ENCODE measurements at regions not wholly inside any gene's neighbourhood (a gene's known extent, or its start where the extent isn't known, plus 50 kb on each side); places are given as distances from the start of the nearest gene placed in this dataset.

DNA sequence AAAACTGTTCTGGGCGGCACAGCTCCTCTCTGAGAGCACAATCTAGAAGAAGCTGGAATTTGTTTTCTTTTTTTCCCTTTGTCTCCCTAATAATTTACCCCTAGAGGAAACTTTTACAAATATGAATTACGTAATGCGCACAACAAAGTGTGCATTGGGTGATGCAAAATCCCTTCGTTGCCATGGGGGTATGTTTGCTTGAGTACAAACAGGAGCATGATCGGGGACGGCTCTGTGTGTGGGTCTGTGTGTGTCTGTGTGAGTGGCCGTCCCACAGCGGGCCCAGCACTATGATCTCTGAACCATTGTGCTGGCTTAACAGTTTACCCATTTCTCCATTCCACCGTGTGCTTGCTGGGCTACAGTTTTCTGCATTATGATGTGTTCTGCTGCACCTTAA lies 278.2 kb downstream of the CDC5L start:
- DNase-seq, result no peak

DNA sequence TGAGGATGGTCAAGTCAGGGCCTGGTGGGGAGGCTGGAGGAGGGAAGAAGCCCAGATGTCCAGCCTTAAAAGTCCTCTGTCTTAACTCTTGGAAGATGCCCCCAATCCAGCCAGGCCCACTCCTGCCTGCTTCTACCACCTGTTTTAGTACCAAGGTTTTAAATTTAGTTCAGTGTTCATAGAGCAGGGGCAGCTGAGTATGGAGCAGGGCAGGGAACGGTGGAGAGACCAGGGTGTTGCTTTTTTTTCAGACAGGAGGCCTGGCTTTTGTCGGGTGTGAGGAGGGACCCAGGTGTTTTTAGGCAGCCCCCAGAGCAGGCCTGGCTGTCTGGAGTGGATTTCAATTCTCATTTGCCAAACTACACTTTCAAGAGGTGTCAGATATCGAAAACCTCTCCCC lies 278.8 kb downstream of the CDC5L start:
- DNase-seq, result no peak

DNA sequence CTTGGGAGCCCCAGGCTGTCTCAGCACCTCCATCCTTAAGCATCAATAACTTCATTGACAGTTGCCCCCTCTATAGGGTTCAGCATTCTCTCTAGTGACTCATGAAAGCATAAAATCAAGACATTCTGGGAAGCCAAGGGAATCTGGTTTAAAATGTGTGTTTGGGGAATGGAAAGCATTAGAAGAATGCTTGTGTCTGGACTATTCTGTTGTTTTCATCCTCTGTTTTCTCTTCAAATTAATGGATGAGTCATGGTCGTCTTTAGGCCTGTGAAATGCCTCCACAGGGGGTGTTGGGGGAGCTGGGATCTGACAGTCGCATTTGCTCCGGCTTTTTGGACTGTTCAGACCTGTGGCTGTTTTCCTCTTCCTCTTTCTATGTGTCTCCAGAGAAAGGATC lies 279.7 kb downstream of the CDC5L start:
- DNase-seq, result no peak

DNA sequence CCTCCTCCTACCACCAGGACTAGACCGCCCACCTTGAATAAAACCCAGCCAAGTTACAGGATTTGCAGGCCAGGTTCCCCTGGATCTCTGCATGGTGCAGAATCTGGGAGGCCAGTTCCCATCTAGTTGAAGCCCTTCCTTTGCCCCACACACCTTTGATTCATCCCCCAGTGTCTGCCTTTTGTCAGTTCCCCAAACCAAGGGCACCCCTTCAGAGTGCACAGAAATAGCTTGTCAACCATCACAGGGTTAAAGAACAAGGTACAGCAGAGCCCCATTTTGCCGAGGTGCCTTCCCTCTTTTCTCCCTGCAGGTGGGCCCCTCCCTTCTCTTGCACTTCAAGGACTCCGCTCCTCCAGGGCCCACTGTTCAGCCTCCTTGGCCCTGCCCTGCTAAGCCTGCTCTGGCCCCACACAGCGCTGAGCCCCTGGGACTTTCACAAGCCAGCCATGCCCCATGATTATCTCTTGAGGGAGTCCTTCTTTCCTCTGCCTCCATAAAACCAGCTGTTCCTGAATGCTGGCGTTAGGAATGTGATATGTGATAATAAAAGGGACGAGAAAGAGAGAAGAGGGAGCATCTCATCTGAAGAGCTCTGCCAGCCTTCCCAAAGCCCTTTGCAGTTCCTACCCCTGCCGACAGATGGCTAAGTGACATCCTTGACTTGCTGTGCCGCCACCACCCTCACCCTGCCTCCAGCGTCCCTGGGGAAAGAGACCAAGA lies 280.3 kb downstream of the CDC5L start:
- no peak for DNase-seq

DNA sequence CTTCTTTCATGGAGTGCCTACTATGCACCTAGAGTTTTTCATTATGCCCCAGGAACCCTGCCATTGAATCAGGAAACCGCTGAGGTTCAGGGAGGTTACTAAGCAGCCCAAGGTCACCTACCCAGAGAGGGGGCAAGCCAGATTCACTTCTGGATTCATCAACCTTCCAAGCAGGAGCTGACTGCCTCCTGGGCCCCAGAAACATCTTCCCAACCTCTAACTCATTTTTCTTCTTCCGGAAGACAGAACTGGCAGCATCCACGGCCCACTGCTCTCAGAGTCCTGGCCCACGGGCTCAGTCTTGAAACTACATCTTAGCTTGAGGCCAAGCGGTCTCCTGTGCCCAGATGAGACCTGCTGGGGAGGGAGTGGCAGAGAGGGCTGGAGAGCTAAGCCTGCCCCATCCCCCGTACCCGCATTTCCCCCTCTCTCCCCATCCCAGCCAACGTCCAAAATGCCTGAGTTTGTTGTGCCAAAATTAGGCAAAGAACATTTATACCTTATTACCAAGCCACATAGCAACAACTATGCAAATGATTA lies 281.0 kb downstream of the CDC5L start:
- no peak for DNase-seq

DNA sequence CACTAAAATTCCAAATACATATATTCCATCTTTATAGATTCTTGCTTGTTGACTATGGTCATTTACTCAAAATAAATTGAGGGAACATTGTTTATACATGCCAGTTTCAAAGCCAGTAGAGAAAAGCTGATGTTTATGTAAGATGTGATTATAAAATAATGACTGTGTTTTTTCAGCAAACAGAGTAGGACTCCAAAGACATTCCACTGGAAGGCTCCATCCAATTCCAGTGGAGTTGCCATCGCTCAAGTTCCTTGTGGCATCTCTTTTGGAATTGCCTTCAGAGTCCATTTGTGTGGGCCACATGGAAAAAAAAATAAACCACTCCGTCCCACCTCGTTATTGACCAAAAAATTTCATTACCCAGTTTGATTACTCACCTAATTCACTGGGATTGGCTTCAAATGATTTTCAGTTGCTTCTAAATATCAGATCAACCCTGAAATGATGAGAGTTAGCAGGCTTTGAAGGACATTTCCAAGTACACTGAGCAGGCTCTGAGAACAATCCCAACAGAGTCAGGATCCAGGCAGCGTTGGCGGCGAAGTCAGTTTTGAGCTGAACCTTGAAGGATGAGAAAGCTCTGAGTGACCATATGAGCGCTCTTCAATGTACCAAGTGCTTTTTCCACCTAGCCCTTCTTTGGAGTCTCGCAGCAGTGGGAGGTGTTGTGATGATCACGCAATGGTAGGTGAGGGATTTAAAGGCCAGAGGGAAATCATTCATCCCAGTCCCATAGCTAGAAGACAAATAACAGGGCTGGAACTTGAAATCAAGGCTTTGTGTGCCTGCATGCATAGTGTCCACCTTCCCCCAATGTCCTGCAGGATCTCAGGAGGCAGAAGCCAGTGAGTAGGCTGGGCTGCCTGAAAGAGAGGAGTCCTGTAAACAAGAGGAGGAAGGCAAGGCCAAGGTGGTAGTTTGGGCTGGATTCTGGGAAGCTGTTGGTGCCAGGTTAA lies 281.7 kb downstream of the CDC5L start:
- no peak for DNase-seq

DNA sequence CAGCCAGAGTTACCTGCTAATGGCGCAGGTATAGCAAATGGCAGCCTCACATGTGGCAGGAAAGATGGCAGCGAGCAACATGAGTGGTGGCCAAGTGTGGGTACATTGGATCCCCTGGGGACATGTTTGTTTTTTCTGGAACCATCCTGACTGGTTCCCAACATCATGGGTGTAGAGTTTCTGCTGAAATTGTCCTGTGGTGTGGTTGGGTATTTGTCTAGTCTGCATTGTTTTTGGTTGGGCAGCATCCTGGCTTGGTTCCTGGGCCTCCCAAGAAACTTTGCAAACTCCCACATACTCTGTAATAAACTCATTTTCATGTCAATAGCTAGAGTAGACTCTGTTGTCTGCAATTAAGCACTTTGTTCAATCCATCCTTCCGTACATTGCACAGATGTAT lies 282.6 kb downstream of the CDC5L start:
- DNase-seq, result no peak

DNA sequence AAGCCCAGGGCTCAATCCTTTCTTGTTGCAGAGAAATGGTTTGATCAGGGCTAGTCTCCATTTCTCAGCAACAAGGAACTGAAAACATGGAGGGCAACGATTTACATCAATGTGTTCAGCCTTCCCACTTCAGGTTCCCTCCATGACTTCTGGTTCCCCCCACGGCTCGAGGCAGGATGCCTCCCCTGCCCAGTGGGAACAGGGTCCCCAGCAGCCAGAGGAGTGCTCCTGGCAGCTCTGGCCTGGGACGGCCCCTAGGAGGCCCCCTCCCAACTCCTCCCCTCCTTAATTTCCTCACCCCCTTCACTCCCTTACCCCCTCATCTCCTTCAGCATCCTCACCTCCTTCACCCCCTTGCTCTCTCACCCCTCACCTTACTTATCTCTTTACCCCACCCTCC lies 283.8 kb downstream of the CDC5L start:
- no peak for DNase-seq

DNA sequence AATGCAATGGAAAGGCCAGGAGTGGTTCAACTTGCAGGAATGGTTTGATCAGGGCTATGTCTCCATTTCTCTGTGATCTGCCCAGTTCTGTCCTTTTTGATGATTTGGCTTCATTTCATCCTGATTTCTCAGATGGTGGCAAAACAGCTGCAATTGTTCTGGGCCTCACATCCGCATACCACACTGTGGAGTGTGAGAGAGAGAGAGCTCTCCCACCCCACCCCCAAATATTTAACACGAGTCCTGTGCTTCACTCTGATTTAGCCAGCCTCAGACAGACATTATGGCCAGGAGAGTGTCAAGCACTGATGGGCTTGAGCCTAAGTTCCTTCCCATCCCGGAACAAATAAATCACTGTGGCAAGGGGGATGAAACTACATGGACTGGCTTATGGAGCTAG lies 284.6 kb downstream of the CDC5L start:
- DNase-seq, result no peak

DNA sequence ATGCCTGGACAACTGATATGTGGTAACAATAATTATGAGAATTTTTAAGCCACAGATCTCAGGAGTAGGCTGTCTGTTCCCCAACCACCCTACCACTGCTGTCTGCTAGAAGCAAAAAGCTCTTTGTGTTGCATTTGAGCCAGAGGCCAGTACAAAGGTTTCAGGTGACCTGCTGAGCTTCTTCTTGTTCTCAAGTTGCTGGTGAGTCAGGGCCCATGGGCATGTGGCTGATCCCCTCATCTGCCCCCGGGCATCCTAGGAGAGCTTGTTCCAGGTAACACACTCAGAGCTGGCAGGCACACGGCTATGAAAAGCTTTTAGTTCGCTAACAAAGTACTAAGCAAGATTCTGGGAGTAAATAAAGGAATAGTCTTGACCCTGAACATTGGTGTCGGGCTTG lies 285.3 kb downstream of the CDC5L start:
- no peak for DNase-seq

DNA sequence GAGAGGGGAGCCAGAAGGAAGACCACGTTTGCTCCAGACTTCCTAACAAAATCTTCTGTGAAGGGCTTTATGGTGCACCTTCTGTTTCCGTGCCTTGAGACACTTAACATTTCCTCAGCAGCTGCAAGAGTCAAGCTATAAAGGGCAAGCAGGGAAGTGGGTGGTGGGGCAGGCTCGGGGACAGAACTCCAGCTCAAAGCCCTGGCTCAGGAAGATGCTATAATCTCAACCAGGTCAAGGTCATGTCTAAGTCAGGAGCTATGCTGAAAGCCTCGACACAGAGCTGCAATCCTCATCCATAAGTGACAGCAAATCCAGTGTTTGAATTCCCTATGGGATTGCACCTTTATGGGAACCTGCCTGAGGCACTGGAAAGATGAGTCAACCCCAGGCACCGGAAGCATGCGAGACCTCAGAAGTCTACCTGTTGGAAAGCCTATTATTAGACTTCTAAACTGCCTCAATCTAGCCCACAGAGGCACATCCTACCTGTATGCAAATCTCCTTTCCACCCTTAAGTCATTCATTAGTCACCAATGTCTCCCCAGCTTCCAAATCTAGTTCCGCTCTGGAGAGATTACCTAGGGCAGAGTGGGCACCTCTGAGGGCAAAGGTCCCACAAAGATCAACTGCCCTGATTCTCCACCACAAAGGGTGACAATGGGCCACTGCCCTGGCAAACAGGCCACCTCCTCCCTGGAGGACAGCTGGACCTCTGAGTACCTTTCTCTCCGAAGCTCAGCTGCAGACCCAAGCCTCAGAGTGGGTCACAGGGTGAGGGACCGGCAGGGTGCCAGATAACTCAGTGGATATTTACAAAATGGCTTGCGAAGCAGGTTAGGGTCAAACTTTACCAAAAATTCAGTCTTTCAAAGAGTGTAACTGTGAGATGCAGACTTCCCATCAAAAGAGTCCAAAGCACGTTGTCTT lies 287.0 kb downstream of the CDC5L start:
- no peak for DNase-seq

DNA sequence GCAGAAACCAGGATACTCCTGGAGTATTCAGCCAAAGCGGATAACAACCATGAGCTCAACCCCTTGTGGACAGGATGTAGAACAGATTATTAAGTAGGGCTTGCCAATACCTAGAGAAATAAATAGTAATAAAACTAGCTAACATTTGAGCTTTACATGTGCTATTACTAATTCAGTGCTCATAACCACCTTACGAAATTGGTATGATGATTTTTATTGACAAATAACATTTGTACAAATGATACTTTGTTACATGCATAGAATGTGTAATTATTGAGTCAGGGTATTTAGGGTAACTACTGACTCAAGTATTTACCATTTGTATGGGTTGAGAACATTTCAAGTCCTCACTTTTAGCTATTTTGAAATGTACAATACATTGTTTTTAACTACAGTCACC lies 287.9 kb downstream of the CDC5L start:
- DNase-seq, result no peak

DNA sequence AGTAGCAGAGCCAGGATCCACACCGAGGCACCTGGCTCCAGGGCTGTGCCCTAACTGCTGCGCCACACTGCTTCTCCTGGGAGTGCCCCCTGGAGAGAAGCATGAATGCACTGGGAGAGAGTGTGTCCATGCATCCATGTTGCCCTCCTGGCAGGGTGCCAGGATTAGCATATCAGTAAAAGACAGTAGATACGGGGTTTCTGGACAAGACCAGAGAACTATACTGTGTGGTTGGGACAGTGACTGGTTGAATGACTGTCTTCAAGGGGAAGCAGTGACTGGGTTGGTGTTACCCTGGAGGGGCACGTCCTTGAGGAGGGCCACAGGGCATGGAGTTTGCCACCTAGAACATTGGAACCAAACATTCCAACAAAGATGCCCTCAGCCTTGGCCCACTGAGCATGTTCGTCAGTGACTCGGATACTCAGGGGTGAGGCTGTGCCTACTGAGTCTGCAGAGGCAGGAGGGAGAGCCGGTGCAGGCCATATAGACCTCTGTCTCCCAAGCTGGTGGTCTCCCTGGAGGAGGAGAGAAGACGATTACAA lies 288.8 kb downstream of the CDC5L start:
- no peak for DNase-seq

DNA sequence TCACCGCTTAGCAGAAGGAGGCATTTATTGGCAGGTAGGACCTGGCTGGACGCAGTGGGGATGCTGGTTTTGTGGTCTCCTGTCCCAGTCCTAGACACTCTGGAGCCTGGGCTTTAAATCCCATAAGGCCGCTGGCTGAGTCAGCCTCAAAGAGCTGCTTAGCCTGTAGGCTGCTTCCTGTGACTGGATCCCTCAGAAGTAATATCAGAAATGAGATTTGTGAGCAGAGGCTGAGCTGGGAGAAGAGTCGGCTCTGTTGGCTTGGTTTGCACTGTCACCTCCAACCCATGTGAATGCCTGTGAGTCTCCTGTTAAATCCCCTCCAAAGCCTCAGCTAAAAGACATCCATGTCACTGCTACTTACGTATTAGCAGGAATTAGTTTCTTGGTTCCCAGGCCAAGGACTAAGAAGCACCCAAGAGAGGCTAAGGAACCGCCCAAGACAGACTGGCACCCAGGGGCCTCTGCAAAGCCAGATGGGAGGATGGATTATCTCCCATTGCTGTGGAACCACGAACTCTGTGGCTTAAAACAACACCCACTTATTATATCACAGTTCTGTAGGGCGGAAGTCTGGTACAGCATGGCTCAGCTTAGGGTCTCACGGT lies 289.4 kb downstream of the CDC5L start:
- DNase-seq, result no peak

DNA sequence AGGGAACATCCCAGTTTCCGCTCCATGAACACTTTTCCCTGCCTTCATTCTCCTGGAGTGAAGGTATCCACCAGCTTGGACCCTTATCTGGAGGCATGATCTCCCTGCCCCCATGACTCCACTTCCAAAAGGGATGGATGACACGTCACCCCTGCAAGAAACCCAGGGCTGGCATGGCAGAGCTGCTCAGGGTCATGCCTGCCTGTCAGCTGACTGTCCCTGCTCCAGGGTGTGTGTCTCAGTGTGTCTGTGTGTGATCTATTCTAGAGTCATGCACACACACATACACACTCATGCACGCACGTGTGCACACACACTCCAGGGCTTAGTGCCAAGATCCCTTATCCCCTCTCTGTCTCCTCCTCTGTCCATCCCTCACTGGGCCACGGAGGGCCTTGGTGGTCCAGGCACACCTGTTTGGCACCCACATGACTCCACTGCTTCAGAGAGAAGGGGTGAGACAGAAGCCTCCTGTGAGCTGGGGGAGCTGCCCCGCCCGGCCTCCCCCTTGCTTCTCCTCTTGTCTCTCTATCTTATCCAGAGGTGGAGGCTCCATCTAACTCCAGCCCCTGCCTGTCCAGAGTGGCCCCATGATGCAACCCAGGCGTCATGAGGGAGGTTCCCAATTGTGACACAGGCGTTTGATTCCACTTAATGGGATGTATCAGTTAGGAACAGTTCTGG lies 290.9 kb downstream of the CDC5L start:
- DNase-seq, result no peak

DNA sequence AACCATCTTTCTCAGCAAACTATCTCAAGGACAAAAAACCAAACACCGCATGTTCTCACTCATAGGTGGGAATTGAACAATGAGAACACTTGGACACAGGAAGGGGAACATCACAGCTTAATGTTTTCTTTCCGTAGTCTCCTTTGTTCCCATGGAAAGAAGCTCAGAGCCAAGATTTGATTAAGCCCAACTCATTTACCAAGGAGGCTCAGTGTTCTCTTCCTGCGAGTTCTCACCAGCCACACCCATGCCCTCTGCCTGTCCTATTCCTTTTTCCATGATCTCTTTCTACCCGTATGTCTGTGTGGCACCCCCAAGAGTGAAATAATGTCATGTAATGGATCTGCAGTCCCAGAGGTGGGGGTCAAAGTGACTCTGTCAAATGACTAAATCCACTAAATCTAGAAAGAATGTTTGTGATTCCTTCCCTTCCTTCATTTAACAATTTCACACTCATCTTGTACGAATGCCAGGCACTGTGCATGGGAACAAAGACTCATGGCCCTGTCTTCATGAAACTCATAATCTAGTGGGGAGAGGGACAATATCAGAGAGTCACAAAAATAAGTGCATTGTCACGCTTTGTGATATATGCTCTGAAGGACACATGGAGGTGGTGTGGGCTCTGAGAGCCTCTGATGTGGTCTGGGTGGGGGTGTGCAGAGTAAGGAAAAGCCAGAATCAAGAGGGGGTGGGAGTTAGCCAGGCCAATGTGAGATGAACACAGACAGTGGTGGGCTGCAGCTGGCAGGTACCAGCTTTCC lies 292.1 kb downstream of the CDC5L start:
- DNase-seq, result no peak

DNA sequence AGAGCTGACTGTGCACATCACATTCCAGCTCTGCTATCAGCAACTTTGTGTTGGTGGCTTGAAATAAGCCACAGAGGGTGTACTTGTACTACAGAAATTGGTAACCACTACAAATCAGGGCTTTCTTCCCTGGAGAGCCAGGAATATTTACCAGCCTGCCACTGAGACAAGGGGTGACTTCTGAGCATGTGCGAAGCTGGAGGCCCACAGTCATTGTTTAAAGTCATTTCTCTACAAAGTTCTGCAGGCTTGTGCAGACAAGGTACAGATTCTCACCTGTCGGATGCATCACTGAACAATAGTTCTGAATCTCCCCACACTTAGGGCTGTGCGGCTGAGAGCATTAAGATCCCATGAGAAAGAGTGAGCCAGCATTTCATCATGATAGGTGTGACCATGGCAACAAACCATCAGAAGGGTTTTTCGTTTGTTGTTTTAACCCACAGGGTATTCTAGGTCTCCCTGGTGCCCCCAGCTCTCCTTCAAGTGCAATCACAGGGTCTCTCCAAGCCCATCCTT lies 292.8 kb downstream of the CDC5L start:
- DNase-seq, result no peak

DNA sequence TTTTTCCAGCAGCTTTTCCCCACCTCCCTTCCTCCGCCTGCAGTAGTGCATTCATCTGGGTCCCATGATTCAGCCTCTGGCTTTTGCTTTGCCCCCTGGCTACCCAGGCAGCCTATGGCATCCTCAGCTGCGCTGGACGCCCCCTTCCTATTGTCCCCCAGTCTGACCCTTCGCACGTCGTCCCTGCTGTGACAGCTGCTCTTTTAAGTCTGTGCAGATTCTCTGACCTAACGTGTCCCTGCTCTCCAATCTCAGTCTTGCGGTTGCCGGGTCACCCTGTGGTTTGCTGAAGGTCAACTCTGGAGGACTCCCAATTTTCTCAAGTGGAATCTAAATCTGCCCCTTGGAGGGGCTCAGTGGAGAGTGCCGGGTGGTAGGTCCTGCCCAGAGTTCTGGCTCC lies 294.3 kb downstream of the CDC5L start:
- no peak for DNase-seq

DNA sequence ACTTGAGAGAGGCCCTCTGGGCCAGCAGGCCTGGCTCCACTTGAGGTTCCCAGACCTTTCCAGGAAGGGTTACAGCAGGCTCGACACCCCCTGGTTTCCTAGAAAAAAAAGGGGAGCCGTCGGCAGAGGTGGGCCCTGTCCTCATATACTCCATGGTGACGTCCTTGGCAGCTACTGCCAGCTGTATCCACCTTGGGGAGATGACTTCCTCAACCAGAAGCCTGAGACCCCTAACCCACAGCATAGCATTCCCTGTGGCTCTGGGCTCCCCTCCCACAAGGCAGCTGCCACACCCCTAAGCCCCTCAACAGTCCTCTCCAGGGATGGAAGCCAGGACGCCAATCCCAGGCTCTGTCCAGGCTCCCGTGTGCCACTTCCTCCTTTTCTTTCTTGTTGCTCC lies 294.8 kb downstream of the CDC5L start:
- DNase-seq, result no peak

DNA sequence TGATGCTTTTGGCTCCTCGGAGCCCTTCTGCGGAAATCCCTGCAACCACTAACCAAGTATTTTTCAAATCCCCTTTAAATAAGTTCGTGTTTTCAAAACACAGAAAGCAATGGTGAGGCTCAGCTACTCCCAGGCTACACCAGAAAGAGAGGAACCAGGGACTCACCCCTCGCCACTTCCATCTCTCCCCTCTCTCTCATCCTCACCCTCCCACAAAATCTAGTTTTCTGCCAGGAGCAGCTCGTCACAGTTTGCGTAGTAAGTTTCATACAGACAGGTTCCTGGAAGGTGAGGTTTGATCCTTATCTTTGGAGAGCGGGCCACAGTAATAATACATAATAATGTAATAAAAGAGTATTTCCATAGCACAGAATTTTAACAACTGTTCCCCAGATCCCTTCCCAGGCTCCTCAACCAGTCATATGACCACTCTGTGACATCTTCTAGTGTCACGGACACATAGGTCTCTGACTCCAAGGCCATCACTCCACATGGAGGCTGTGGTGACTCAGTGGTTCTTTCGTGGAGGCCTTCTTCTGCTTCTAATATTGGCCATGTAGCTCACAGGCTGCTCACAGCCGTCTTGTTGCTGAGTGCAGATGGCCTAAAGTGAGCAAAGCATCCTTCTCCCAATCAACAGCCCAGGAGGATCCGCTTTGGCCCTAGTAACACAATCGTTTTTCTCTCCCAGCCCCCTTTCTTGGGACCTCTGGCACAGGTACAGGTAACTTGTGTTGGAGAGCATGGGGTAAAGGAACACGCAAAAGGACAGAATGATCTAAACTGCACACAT lies 295.7 kb downstream of the CDC5L start:
- DNase-seq, result no peak

Measured in GF-D8 (cell line).